ENCODE measurements at regions not wholly inside any gene's neighbourhood (a gene's known extent, or its start where the extent isn't known, plus 50 kb on each side); places are given as distances from the start of the nearest gene placed in this dataset.

DNA sequence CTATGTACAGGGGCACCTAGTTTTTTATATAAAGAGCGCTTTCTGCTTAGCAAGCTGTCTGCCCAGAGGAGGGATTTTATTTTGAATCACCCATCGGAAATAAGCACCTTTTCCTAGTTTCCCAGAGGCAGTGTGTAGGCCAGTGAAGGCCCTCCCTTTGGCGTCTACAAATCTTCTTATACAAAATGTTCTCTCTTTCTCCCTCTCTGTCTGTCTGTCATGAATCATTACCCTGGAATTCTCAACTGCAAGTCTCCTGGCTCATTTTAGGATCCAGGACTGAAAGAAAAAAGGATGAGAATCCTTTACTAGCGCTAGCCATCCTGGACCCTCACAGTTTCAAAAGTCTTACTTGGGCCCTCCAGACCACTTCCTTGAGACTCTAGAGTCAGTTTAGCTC lies 728.1 kb downstream of the OTOL1 start:
- no peak for DNase-seq (ENCODE audit: low read depth)
- TF ChIP-seq, protein P1, sequence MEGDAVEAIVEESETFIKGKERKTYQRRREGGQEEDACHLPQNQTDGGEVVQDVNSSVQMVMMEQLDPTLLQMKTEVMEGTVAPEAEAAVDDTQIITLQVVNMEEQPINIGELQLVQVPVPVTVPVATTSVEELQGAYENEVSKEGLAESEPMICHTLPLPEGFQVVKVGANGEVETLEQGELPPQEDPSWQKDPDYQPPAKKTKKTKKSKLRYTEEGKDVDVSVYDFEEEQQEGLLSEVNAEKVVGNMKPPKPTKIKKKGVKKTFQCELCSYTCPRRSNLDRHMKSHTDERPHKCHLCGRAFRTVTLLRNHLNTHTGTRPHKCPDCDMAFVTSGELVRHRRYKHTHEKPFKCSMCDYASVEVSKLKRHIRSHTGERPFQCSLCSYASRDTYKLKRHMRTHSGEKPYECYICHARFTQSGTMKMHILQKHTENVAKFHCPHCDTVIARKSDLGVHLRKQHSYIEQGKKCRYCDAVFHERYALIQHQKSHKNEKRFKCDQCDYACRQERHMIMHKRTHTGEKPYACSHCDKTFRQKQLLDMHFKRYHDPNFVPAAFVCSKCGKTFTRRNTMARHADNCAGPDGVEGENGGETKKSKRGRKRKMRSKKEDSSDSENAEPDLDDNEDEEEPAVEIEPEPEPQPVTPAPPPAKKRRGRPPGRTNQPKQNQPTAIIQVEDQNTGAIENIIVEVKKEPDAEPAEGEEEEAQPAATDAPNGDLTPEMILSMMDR (IDR thresholded peaks at IDR 0.05; ENCODE audit: insufficient read depth, low read length): no peak
- no peak overlapping the region for H3K4me3 ChIP-seq (ENCODE audit: low read depth, low read length)

DNA sequence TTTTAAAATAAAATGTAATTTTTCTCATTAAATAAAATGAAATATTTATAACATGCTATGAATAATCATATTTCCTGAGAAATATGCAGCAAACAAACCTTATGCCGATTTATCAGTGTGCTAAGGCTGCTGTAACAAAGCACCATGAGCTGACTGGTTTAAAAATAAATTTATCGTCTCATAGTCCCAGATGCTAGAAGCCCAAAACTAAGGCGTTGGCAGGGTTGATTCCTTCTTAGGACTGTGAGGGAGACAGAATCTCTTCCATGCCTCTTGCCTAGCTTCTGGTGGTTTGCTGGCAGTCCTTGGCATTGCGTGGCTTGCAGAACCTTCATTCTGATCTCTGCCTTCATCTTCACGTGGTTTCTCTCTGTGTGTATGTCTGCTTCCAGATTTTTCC lies 740.3 kb downstream of the OTOL1 start:
- no peak overlapping the region for H3K4me3 ChIP-seq (ENCODE audit: low read depth, low read length)
- DNase-seq (ENCODE audit: low read depth): no peak
- TF ChIP-seq, protein P1 (IDR thresholded peaks at IDR 0.05; ENCODE audit: insufficient read depth, low read length): no peak

DNA sequence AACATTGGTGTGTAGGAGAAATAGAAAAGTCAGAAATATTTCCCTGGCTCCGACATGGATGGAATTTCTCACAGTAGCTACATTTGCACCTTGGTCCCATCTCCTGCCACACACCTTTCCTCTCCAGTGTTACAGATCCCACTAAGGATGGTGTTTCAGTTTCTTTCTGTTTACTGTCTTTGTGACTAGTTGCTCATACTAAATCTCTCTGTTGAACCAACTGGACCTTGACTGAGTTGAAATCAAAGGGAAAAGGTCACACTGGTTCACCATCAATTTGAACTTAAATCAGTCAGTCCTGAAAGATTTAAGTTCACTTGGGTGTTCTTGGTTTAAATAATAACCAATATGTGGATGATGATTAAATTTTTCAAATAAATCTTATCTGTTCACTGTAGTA lies 754.2 kb downstream of the OTOL1 start:
- no peak for DNase-seq (ENCODE audit: low read depth)
- no peak overlapping the region for H3K4me3 ChIP-seq (ENCODE audit: low read depth, low read length)
- TF ChIP-seq, protein P1 (IDR thresholded peaks at IDR 0.05; ENCODE audit: insufficient read depth, low read length): no peak

DNA sequence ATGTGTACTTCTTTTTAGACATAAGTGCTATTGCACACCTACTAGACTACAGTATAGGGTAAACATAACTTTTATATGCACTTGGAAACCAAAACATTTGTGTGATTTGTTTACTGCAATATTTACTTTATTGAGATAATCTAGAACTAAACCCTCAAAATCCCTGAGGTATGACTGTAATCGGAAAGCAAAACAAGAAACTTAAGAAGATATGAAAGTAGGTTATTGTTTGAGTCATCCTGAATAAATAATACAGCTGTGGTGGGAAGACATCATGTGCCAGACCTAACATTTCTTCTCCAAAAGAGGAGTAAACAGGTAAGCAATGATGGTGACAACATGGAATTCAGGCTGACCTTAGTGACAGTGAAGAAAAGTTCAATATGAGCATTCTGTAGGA lies 765.5 kb downstream of the OTOL1 start:
- TF ChIP-seq, protein P1 (IDR thresholded peaks at IDR 0.05; ENCODE audit: insufficient read depth, low read length): no peak
- DNase-seq (ENCODE audit: low read depth): no peak
- no peak overlapping the region for H3K4me3 ChIP-seq (ENCODE audit: low read depth, low read length)

DNA sequence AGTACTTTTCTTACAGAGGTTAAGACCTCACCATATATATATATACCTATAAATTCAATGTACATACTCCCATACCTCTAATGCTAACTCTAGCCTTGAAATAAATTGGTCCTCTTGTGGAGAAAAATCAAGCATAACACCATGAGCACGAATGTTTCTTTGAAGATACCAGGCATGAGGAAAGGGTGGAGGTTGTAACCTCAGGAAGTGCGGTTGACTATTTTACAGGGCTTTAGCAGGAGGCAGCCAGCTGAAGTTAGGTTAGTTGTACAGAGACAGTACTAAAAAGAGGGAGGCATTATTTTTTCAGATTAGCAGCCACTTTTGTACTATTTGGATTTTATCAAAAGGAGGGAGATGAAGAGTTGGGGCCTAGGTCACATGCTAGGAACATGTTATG lies 767.0 kb downstream of the OTOL1 start:
- no peak overlapping the region for H3K4me3 ChIP-seq (ENCODE audit: low read depth, low read length)
- TF ChIP-seq, protein P1 (IDR thresholded peaks at IDR 0.05; ENCODE audit: insufficient read depth, low read length): no peak
- no peak for DNase-seq (ENCODE audit: low read depth)

DNA sequence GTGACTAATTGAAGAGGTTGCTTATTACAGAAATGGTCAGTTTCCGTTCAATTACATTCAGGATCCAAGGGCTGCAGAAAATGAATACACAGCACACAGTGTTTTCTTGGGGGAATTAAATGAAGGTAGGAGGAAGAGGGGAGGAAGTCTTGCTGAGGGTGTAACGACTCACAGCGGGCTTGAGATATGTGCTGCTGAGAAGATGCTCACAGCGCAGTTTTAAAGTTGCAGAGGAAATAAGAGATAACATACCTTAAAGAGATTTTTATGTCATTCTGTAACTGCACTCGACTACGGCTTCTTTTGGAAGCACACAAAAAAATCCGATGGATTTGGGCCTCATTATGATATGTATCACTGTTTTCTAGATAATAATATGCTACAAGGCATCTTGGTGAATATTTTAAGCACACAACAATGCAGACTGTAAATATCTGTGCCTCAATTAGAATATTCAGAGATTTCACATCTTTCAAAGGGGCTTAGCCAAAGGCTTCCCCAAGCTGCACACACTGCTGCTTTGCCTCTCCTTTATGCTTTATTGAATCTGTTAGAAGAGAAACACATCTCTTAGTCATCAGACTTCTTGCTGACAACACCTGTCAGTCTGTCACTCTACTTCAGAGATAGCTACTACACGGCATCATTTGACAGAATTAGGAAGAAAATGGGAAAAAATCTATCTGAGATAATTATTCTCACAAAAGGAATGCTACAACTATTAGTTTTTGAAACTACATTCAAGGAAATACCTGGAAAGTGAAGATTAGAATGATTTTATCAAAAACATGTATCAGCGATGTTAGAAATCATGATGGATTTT lies 773.2 kb downstream of the OTOL1 start:
- DNase-seq (ENCODE audit: low read depth): no peak
- TF ChIP-seq, protein P1 (IDR thresholded peaks at IDR 0.05; ENCODE audit: insufficient read depth, low read length): no peak
- H3K4me3 ChIP-seq (ENCODE audit: low read depth, low read length): no peak overlapping the region

DNA sequence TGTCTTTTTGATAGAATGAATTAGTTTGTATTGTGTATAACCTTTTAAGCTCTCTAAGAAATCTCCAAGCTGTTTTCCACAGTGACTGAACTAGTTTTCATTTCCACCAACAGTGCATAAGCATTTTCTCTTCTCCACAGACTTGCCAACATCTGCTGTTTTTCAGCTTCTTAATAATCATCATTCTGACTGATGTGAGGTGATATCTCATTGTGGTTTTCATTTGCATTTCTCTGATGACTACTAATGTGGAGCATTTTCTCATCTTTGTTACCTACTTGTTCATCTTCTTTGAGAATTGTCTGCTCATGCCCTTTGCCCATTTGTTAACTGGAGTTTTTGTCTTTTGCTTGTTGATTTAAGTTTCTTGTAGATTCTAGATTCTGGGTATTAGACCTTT lies 777.5 kb downstream of the OTOL1 start:
- H3K4me3 ChIP-seq (ENCODE audit: low read depth, low read length): no peak overlapping the region
- TF ChIP-seq, protein P1 (IDR thresholded peaks at IDR 0.05; ENCODE audit: insufficient read depth, low read length): no peak
- no peak for DNase-seq (ENCODE audit: low read depth)

Measured in fibroblast of the aortic adventitia (primary cell).